HepG2 (cell line): ENCODE measurements at regions not wholly inside any gene's neighbourhood (a gene's known extent, or its start where the extent isn't known, plus 50 kb on each side); places are given as distances from the start of the nearest gene placed in this dataset.

Experiments used
- ATAC-seq: fragments of 200-7000 bp; cut with Tn5 transposase; 3 replicates; pipeline ENCODE4 v1.9.1; 2020; ENCODE audit warnings: mild to moderate bottlenecking, moderate library complexity
- BruUV-seq: library from RNA; stranded (reverse); fragments of 400-500 nt; replicated peaks from 2 replicates; lab custom pipeline; 2021; lab: Mats Ljungman, UMichigan
- CTCF ChIA-PET: fragments of 300-600 bp; formaldehyde crosslinking; extraction: SDS; loops from one replicate; lab custom pipeline; 2021; ENCODE audit warnings: low total read pairs, inconsistent platforms, low intra/inter-chr PET ratio; lab: Yijun Ruan, JAX
- POLR2A ChIA-PET: fragments of 350-600 bp; sonication (Branson Sonifier 250); formaldehyde crosslinking; loops from one replicate; lab custom pipeline; 2020; ENCODE audit warnings: antibody characterized with exemption, inconsistent platforms; lab: Yijun Ruan, JAX
- DNase-seq: peaks from one replicate; pipeline ENCODE4 v3.0.0-alpha.2; 2015; ENCODE audit warnings: low spot score
- FAIRE-seq: peaks from 3 replicates; lab custom pipeline; 2011; peaks lifted over from hg19 to GRCh38; lab: Jason Lieb, UNC
- H2AFZ ChIP-seq: one replicate; pipeline ENCODE4 v1.6.1; 2011; ENCODE audit warnings: low read length, inconsistent platforms
- H3K27ac ChIP-seq: fragments of 300-600 bp; 3 replicates; pipeline ENCODE4 v1.8.0; 2011; ENCODE audit warnings: mixed run types, mild to moderate bottlenecking, mixed read lengths, low read length, inconsistent platforms; ENCODE audit not compliant: insufficient read depth; ENCODE audit errors: extremely low read length
- H3K27me3 ChIP-seq, 2 experiments: fragments of 200-600 bp in 1 of 2; 2 replicates in 1 of 2; 3 replicates in 1 of 2; pipeline versions ENCODE4 v1.6.0 to v1.8.0; 2011; ENCODE audit warnings: low read length in 2 of 2, mild to moderate bottlenecking in 2 of 2, moderate library complexity in 2 of 2, inconsistent platforms in 1 of 2; ENCODE audit not compliant: insufficient read depth in 2 of 2, control insufficient read depth in 1 of 2
- H3K36me3 ChIP-seq, 2 experiments: fragments of 200-600 bp in 1 of 2; replicated peaks in 1 of 2; 2 replicates in 1 of 2; 3 replicates in 1 of 2; pipeline versions ENCODE4 v1.5.1 to v1.8.0; 2011; ENCODE audit warnings: low read length in 2 of 2, inconsistent platforms in 1 of 2; ENCODE audit not compliant: insufficient read depth in 2 of 2, control insufficient read depth in 1 of 2
- H3K4me1 ChIP-seq: 2 replicates; pipeline ENCODE4 v1.5.1; 2012; ENCODE audit warnings: low read length, inconsistent platforms; ENCODE audit not compliant: insufficient read depth
- H3K4me2 ChIP-seq: 2 replicates; pipeline ENCODE4 v1.6.0; 2011; ENCODE audit warnings: low read depth, low read length, inconsistent platforms
- H3K4me3 ChIP-seq, 3 experiments: fragments of 200-600 bp in 1 of 3; sonication (generic), shearing (Covaris generic) in 1 of 3; replicated peaks in 1 of 3; 2 replicates each; pipeline ENCODE4 v1.5.1; 2011 to 2016; ENCODE audit warnings: low read length in 3 of 3, inconsistent platforms in 2 of 3, low read depth in 2 of 3, mild to moderate bottlenecking in 2 of 3, control low read depth in 1 of 3, mixed read lengths in 1 of 3; ENCODE audit not compliant: insufficient read depth in 1 of 3
- H3K79me2 ChIP-seq: one replicate; pipeline ENCODE4 v1.6.1; 2011; ENCODE audit warnings: low read length, inconsistent platforms; ENCODE audit not compliant: insufficient read depth
- H3K9ac ChIP-seq: 2 replicates; pipeline ENCODE4 v1.6.0; 2011; ENCODE audit warnings: mild to moderate bottlenecking, low read depth, low read length, inconsistent platforms; ENCODE audit not compliant: insufficient read depth
- H3K9me3 ChIP-seq: 2 replicates; pipeline ENCODE4 v1.5.1; 2012; ENCODE audit warnings: mild to moderate bottlenecking, low read length
- H4K20me1 ChIP-seq: 2 replicates; pipeline ENCODE4 v1.6.0; 2011; ENCODE audit warnings: inconsistent platforms, mild to moderate bottlenecking, low read length, moderate library complexity; ENCODE audit not compliant: insufficient read depth
- ATF7 ChIP-seq, 2 experiments: fragments of 450-650 bp in 1 of 2; sonication (generic) in 1 of 2; formaldehyde crosslinking in 1 of 2; IDR thresholded peaks; 2 replicates each; pipeline versions ENCODE4 v1.4.0 to v1.6.1; 2016 to 2020; ENCODE audit warnings: antibody characterized with exemption in 1 of 2, mild to moderate bottlenecking in 1 of 2, missing genetic modification reagents in 1 of 2
- BRD4 ChIP-seq: sonication (generic); formaldehyde crosslinking; IDR thresholded peaks from 2 replicates; pipeline ENCODE4 v1.4.0; 2020; ENCODE audit warnings: missing genetic modification reagents
- HHEX ChIP-seq: IDR thresholded peaks from 2 replicates; pipeline ENCODE4 v1.6.1; 2016; ENCODE audit warnings: control low read depth
- ZNF83 ChIP-seq: sonication (generic); formaldehyde crosslinking; IDR thresholded peaks from 2 replicates; pipeline ENCODE4 v1.4.0; 2020; ENCODE audit warnings: missing genetic modification reagents, mild to moderate bottlenecking, borderline replicate concordance
- ZNF878 ChIP-seq: sonication (generic); formaldehyde crosslinking; IDR thresholded peaks from 2 replicates; pipeline ENCODE4 v1.8.1; 2023; ENCODE audit warnings: mild to moderate bottlenecking, missing genetic modification reagents, moderate library complexity
- WGBS: methylation state at CpG from one replicate; pipeline ENCODE4 v1.1.6; 2017; ENCODE audit warnings: low lambda C conversion rate; 5-methylcytosine and 5-hydroxymethylcytosine counted together
- in situ Hi-C: cut with HindIII; loops from 2 replicates; pipeline ENCODE4 v1.10.0; 2017; ENCODE audit warnings: low pct_unique_long_range_greater_than_20kb; ENCODE audit not compliant: extremely low pct_ligation_motif_present
- intact Hi-C: fragments of 100-400 bp; cut with micrococcal nuclease; formaldehyde crosslinking; loops from one replicate; pipeline ENCODE4 v1.10.0; 2022; ENCODE audit not compliant: unreplicated experiment
- TF ChIP-seq, protein P1 (sequence below): sonication (generic); formaldehyde crosslinking; IDR thresholded peaks from 2 replicates; pipeline ENCODE4 v1.5.0; 2020; ENCODE audit warnings: missing genetic modification reagents
- TF ChIP-seq, protein P2 (sequence below): sonication (generic); formaldehyde crosslinking; IDR thresholded peaks from 2 replicates; pipeline ENCODE4 v1.5.0; 2020; ENCODE audit warnings: mild to moderate bottlenecking, missing genetic modification reagents, borderline replicate concordance

DNA sequence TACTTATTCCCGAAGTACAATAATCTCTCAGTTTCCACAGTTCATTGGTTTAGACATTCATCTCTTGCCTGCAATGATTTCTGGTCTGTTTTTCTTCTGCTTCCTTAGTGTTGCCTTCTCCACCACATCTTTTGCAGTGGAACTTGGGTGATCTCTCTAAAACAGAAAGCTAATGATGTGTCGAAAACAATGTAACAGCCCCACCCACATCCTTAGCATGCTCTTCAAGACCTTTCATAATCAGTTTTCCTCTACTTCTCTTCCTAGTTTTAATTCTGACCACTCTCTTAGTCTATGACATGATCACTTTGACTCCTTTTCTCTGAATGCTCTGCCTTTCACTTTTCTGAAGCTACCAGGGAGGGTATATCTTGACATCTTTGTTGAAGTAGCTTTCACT lies 1007.9 kb upstream of the CITED2 start:
- intact Hi-C loops (no loop called here), in situ Hi-C loops (no loop called here)
- no TSS peak for BruUV-seq
- WGBS = 80% methylated on average over 2 of the region's 2 CpGs
- no peak for ATAC-seq
- no peaks in the 10 kb centered on the region for H3K79me2 ChIP-seq
- H3K9me3 ChIP-seq = peaks cover 26% of the 10 kb centered on the region
- no peak overlapping the region for H3K27ac ChIP-seq
- TF ChIP-seq, protein P1, sequence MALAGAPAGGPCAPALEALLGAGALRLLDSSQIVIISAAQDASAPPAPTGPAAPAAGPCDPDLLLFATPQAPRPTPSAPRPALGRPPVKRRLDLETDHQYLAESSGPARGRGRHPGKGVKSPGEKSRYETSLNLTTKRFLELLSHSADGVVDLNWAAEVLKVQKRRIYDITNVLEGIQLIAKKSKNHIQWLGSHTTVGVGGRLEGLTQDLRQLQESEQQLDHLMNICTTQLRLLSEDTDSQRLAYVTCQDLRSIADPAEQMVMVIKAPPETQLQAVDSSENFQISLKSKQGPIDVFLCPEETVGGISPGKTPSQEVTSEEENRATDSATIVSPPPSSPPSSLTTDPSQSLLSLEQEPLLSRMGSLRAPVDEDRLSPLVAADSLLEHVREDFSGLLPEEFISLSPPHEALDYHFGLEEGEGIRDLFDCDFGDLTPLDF = no peak
- TF ChIP-seq BRD4 = no peak
- TF ChIP-seq, protein P2, sequence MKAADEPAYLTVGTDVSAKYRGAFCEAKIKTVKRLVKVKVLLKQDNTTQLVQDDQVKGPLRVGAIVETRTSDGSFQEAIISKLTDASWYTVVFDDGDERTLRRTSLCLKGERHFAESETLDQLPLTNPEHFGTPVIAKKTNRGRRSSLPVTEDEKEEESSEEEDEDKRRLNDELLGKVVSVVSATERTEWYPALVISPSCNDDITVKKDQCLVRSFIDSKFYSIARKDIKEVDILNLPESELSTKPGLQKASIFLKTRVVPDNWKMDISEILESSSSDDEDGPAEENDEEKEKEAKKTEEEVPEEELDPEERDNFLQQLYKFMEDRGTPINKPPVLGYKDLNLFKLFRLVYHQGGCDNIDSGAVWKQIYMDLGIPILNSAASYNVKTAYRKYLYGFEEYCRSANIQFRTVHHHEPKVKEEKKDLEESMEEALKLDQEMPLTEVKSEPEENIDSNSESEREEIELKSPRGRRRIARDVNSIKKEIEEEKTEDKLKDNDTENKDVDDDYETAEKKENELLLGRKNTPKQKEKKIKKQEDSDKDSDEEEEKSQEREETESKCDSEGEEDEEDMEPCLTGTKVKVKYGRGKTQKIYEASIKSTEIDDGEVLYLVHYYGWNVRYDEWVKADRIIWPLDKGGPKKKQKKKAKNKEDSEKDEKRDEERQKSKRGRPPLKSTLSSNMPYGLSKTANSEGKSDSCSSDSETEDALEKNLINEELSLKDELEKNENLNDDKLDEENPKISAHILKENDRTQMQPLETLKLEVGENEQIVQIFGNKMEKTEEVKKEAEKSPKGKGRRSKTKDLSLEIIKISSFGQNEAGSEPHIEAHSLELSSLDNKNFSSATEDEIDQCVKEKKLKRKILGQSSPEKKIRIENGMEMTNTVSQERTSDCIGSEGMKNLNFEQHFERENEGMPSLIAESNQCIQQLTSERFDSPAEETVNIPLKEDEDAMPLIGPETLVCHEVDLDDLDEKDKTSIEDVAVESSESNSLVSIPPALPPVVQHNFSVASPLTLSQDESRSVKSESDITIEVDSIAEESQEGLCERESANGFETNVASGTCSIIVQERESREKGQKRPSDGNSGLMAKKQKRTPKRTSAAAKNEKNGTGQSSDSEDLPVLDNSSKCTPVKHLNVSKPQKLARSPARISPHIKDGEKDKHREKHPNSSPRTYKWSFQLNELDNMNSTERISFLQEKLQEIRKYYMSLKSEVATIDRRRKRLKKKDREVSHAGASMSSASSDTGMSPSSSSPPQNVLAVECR (CRISPR knock-in tag) = no peak
- TF ChIP-seq HHEX = no peak
- TF ChIP-seq ZNF83 (CRISPR knock-in tag) = no peak
- TF ChIP-seq ZNF878 (CRISPR knock-in tag) = no peak
- TF ChIP-seq ATF7 (IDR thresholded peaks at IDR 0.05) = no peak
- no peak for TF ChIP-seq ATF7 (CRISPR knock-in tag; IDR thresholded peaks at IDR 0.05)
- no peak overlapping the region for H3K4me3 ChIP-seq
- POLR2A ChIA-PET = no interaction called here
- H3K9ac ChIP-seq = no peak overlapping the region
- no peak for DNase-seq
- H3K4me2 ChIP-seq = no peak overlapping the region
- no peak for FAIRE-seq
- no peaks in the 10 kb centered on the region for H3K27me3 ChIP-seq
- no peaks in the 10 kb centered on the region for H4K20me1 ChIP-seq
- H3K36me3 ChIP-seq = no peaks in the 10 kb centered on the region
- no peak overlapping the region for H2AFZ ChIP-seq
- peaks cover 44% of the 10 kb centered on the region for H3K4me1 ChIP-seq
- CTCF ChIA-PET = no interaction called here
